SK-N-SH (cell line): ENCODE measurements at regions not wholly inside any gene's neighbourhood (a gene's known extent, or its start where the extent isn't known, plus 50 kb on each side); places are given as distances from the start of the nearest gene placed in this dataset.

Source experiments
- CTCF ChIA-PET: fragments of 300-600, 350-600 bp; formaldehyde crosslinking; extraction: SDS; loops from one replicate; lab custom pipeline; 2021; lab: Yijun Ruan, JAX
- POLR2A ChIA-PET: fragments of 350-600 bp; sonication (Branson Sonifier 250); formaldehyde crosslinking; extraction: SDS; loops from one replicate; lab custom pipeline; 2020; ENCODE audit warnings: antibody characterized with exemption, inconsistent platforms; lab: Yijun Ruan, JAX
- DNase-seq: peaks from one replicate; pipeline ENCODE4 v3.0.0; 2012
- H2AFZ ChIP-seq: fragments of 200-600 bp; sonication (generic); 2 replicates; pipeline ENCODE4 v1.8.1; 2016; ENCODE audit warnings: antibody characterized with exemption, mild to moderate bottlenecking, low read depth
- H3F3A ChIP-seq: fragments of 200-600 bp; sonication (generic); replicated peaks from 2 replicates; pipeline ENCODE3; 2016; ENCODE audit warnings: antibody characterized with exemption, mild to moderate bottlenecking; ENCODE audit not compliant: insufficient read depth
- H3K27ac ChIP-seq, 2 experiments: fragments of 200-500 bp in 1 of 2; fragments of 200-600 bp in 1 of 2; sonication (Bioruptor generic) in 1 of 2; sonication (generic), shearing (Covaris generic) in 1 of 2; 2 replicates each; pipeline versions ENCODE4 v1.5.1 to v1.6.1; 2014 to 2016; ENCODE audit warnings: low read depth in 2 of 2, inconsistent platforms in 1 of 2, low read length in 1 of 2, mild to moderate bottlenecking in 1 of 2, mixed read lengths in 1 of 2
- H3K27me3 ChIP-seq: fragments of 200-600 bp; sonication (generic), shearing (Covaris generic); 2 replicates; pipeline ENCODE4 v1.6.1; 2016; ENCODE audit warnings: mixed run types; ENCODE audit not compliant: insufficient read depth
- H3K36me3 ChIP-seq, 2 experiments: fragments of 200-500 bp in 1 of 2; fragments of 200-600 bp in 1 of 2; sonication (Bioruptor generic) in 1 of 2; sonication (generic) in 1 of 2; replicated peaks in 1 of 2; 2 replicates each; pipeline versions ENCODE3 to v1.5.1; 2014 to 2016; ENCODE audit warnings: low read length in 1 of 2, mild to moderate bottlenecking in 1 of 2; ENCODE audit not compliant: insufficient read depth in 2 of 2, control insufficient read depth in 1 of 2
- H3K4me1 ChIP-seq, 2 experiments: fragments of 200-500 bp in 1 of 2; fragments of 200-600 bp in 1 of 2; sonication (Bioruptor generic) in 1 of 2; sonication (generic), shearing (Covaris generic) in 1 of 2; 2 replicates each; pipeline versions ENCODE4 v1.5.1 to v1.6.1; 2014 to 2016; ENCODE audit warnings: low read depth in 1 of 2, low read length in 1 of 2, mixed run types in 1 of 2; ENCODE audit not compliant: insufficient read depth in 2 of 2, control insufficient read depth in 1 of 2
- H3K4me2 ChIP-seq: fragments of 200-600 bp; sonication (generic), shearing (Covaris generic); 2 replicates; pipeline ENCODE4 v1.6.1; 2017; ENCODE audit warnings: mixed run types
- H3K4me3 ChIP-seq, 2 experiments: fragments of 200-500 bp in 1 of 2; fragments of 200-600 bp in 1 of 2; sonication (Bioruptor generic) in 1 of 2; sonication (generic), shearing (Covaris generic) in 1 of 2; 2 replicates each; pipeline versions ENCODE4 v1.5.1 to v1.8.1; 2014 to 2016; ENCODE audit warnings: low read depth in 2 of 2, inconsistent platforms in 1 of 2, low read length in 1 of 2, mild to moderate bottlenecking in 1 of 2, mixed read lengths in 1 of 2, moderate library complexity in 1 of 2
- H3K79me2 ChIP-seq: fragments of 200-600 bp; sonication (generic); 2 replicates; pipeline ENCODE4 v1.8.1; 2017; ENCODE audit warnings: mild to moderate bottlenecking; ENCODE audit not compliant: insufficient read depth
- H3K9ac ChIP-seq: fragments of 200-600 bp; sonication (generic); 2 replicates; pipeline ENCODE4 v1.6.1; 2017; ENCODE audit warnings: mixed run types
- H3K9me2 ChIP-seq: fragments of 200-600 bp; sonication (generic); 2 replicates; pipeline ENCODE4 v1.6.1; 2017; ENCODE audit warnings: mixed run types
- H3K9me3 ChIP-seq: fragments of 200-600 bp; sonication (generic); 2 replicates; pipeline ENCODE4 v1.6.1; 2017; ENCODE audit warnings: mixed run types, mild to moderate bottlenecking, moderate library complexity
- H4K20me1 ChIP-seq: fragments of 200-600 bp; sonication (generic); 2 replicates; pipeline ENCODE4 v1.6.1; 2017; ENCODE audit warnings: mild to moderate bottlenecking, mixed run types; ENCODE audit not compliant: insufficient read depth
- CHD2 ChIP-seq: fragments of 150-350 bp; IDR thresholded peaks from 2 replicates; pipeline ENCODE4 v1.6.1; 2018; ENCODE audit warnings: low read length; ENCODE audit not compliant: partially characterized antibody
- FOSL2 ChIP-seq: IDR thresholded peaks from 2 replicates; pipeline ENCODE4 v1.4.0; 2012; ENCODE audit warnings: low read depth, mild to moderate bottlenecking, moderate library complexity, borderline replicate concordance
- GABPA ChIP-seq: IDR thresholded peaks from 2 replicates; pipeline ENCODE4 v1.4.0; 2012; ENCODE audit warnings: low read depth, mild to moderate bottlenecking
- GATA2 ChIP-seq: sonication (generic); formaldehyde crosslinking; IDR thresholded peaks from 2 replicates; pipeline ENCODE4 v1.5.0; 2020; ENCODE audit warnings: mild to moderate bottlenecking, missing genetic modification reagents
- MEF2A ChIP-seq: IDR thresholded peaks from 2 replicates; pipeline ENCODE4 v1.4.0; 2012; ENCODE audit warnings: low read depth, borderline replicate concordance
- RAD21 ChIP-seq: IDR thresholded peaks from 2 replicates; pipeline ENCODE4 v1.6.1; 2012; ENCODE audit warnings: mild to moderate bottlenecking, low read length
- SIN3A ChIP-seq: IDR thresholded peaks from 2 replicates; pipeline ENCODE4 v1.6.1; 2012; ENCODE audit warnings: low read depth, mild to moderate bottlenecking, low read length, moderate library complexity, borderline replicate concordance
- TAF1 ChIP-seq: IDR thresholded peaks from 2 replicates; pipeline ENCODE4 v1.6.1; 2012; ENCODE audit warnings: low read depth, mild to moderate bottlenecking, low read length, moderate library complexity, borderline replicate concordance
- TEAD4 ChIP-seq: IDR thresholded peaks from 2 replicates; pipeline ENCODE4 v1.4.0; 2012; ENCODE audit warnings: mild to moderate bottlenecking, borderline replicate concordance; ENCODE audit not compliant: insufficient read depth
- YY1 ChIP-seq: IDR thresholded peaks from 2 replicates; pipeline ENCODE4 v1.4.0; 2012; ENCODE audit warnings: low read depth, mild to moderate bottlenecking
- WGBS: methylation state at CpG from one replicate; pipeline ENCODE4 v1.1.6; 2017; ENCODE audit warnings: low lambda C conversion rate; 5-methylcytosine and 5-hydroxymethylcytosine counted together
- TF ChIP-seq, protein P1 (sequence below): IDR thresholded peaks from 2 replicates; pipeline ENCODE4; 2012
- TF ChIP-seq, protein P2 (sequence below): fragments of 150-350 bp; IDR thresholded peaks from 2 replicates; pipeline ENCODE4 v1.6.1; 2017; ENCODE audit warnings: antibody characterized with exemption, low read length, low read depth, borderline replicate concordance

DNA sequence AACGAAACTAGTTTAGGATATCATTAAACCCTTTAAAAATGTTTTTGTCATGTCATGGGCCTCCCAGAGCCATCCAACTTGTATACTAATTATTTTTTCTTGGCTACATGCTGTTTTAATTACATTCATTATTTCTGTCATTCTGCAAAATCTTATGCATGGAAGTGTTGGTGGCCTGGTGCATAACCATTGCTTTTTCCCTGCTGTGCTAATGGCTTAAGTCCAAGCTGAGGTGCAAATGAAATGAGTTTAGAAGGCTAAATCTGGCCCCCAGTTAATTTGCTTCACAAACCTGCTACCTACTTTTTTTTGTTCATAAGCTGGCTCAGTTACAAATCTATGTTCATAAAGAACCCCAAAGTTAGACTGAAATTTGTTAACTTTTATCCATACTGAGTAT lies 1249.9 kb downstream of the EPHA7 start:
- 7% methylated on average over 1 of the region's 1 CpG for WGBS
- Histone ChIP-seq H2AFZ (no peak overlapping the region), H3K4me2 (no peak overlapping the region), H3K9ac (no peak overlapping the region), H3K27ac (no peak overlapping the region), H3K4me3 (no peak overlapping the region), H3K4me1 (no peaks in the 10 kb centered on the region; a peak in 1 of 4 replicates), H3K27me3 (no peaks in the 10 kb centered on the region), H3K9me2 (no peaks in the 10 kb centered on the region), H3K79me2 (no peaks in the 10 kb centered on the region), H3K36me3 (no peaks in the 10 kb centered on the region), H3K9me3 (no peaks in the 10 kb centered on the region), H3F3A (no peaks in the 10 kb centered on the region), H4K20me1 (no peaks in the 10 kb centered on the region)
- POLR2A ChIA-PET, result no interaction called here
- TF ChIP-seq CHD2, result no peak
- TF ChIP-seq, protein P1, sequence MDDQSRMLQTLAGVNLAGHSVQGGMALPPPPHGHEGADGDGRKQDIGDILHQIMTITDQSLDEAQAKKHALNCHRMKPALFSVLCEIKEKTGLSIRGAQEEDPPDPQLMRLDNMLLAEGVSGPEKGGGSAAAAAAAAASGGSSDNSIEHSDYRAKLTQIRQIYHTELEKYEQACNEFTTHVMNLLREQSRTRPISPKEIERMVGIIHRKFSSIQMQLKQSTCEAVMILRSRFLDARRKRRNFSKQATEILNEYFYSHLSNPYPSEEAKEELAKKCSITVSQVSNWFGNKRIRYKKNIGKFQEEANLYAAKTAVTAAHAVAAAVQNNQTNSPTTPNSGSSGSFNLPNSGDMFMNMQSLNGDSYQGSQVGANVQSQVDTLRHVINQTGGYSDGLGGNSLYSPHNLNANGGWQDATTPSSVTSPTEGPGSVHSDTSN, result no peak
- no peak for DNase-seq
- CTCF ChIA-PET, result no interaction called here

DNA sequence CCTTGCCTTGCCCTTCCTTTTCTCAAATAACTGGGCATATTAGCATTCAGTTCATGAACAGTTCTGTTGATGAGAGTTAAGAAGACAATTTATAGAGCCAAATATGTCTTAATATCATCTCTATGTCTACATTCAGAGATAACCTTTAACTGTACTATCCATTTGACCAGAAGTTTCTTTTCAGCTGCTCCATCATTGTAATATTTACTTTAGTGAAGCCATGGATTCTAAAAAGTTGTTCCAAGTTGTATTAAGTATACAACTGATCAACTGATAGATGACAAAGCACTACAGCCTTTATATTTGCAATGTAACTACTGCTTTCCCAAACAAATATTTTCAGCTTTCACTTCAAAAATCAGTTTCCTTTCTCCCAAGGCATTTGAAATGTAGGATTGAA lies 1252.7 kb downstream of the EPHA7 start:
- no peak overlapping the region for H3K4me2 ChIP-seq
- H2AFZ ChIP-seq, result no peak overlapping the region
- H3K4me1 ChIP-seq, result no peaks in the 10 kb centered on the region
- no peak for TF ChIP-seq SIN3A
- no peak for TF ChIP-seq YY1
- TF ChIP-seq MEF2A, result no peak
- no peaks in the 10 kb centered on the region for H3K36me3 ChIP-seq
- no peak overlapping the region for H3K9ac ChIP-seq
- no peaks in the 10 kb centered on the region for H3K9me2 ChIP-seq
- no peaks in the 10 kb centered on the region for H3F3A ChIP-seq
- no peak overlapping the region for H3K4me3 ChIP-seq
- no peak for DNase-seq
- ChIA-PET POLR2A (no interaction called here), CTCF (no interaction called here)
- H3K9me3 ChIP-seq, result no peaks in the 10 kb centered on the region
- H4K20me1 ChIP-seq, result no peaks in the 10 kb centered on the region
- no peaks in the 10 kb centered on the region for H3K27me3 ChIP-seq
- H3K27ac ChIP-seq, result no peak overlapping the region
- no peaks in the 10 kb centered on the region for H3K79me2 ChIP-seq

DNA sequence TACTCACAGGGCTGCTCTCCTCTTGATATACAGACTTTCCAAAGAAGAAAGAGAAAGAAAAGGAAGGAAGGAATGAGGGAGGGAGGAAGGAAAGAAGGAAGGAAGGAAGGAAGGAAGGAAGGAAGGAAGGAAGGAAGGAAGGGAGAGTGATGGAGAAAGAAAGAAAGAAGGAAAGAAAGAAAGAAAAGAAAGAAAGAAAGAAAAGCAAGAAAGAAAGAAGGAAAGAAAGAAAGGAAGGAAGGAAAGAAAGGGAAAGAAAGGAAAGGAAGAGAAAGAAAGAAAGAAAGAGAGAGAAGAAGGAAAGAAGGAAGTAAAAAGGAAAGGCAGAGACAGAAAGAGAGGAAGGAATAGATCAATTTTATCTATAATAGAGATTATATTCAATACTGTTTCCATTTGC lies 1257.4 kb downstream of the EPHA7 start:
- CTCF ChIA-PET, result interaction anchor here (1.3 kb wide), 1 partner anchor 10 kb away, joined by 3 read pairs; no protein-coding TSS in a partner anchor

DNA sequence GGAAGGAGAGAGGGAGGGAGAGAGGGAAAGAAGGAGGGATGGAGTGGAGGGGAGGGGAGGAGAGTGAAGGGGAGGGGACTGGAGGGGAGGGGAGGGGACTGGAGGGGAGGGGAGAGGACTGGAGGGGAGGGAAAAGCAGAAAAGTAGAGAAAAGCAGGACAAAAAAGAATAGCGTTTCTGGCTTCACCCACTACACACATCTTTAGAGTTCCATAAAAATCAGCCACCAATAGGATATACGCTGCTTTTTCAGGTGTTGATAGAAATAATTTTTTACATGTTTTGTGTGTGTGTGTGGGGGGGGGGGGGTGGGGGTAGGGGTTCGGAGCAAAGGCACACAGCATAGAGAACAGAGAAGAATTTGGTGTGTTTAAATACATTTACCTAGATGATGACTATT lies 1259.1 kb downstream of the EPHA7 start:
- ChIA-PET POLR2A (no interaction called here), CTCF (no interaction called here)
- DNase-seq, result no peak
- no peak overlapping the region for H2AFZ ChIP-seq
- no peak overlapping the region for H3K9ac ChIP-seq
- H3K27ac ChIP-seq, result no peak overlapping the region
- no peaks in the 10 kb centered on the region for H3K27me3 ChIP-seq
- H3K4me1 ChIP-seq, result no peaks in the 10 kb centered on the region
- H4K20me1 ChIP-seq, result no peaks in the 10 kb centered on the region
- no peaks in the 10 kb centered on the region for H3K9me2 ChIP-seq
- H3K79me2 ChIP-seq, result no peaks in the 10 kb centered on the region
- no peak overlapping the region for H3K4me2 ChIP-seq
- H3F3A ChIP-seq, result no peaks in the 10 kb centered on the region
- 43% methylated on average over 3 of the region's 3 CpGs for WGBS
- H3K4me3 ChIP-seq, result no peak overlapping the region
- TF ChIP-seq RAD21, result no peak
- no peak for TF ChIP-seq CHD2
- TF ChIP-seq GATA2 (CRISPR knock-in tag), result no peak
- TF ChIP-seq TEAD4, result no peak
- TF ChIP-seq, protein P2, sequence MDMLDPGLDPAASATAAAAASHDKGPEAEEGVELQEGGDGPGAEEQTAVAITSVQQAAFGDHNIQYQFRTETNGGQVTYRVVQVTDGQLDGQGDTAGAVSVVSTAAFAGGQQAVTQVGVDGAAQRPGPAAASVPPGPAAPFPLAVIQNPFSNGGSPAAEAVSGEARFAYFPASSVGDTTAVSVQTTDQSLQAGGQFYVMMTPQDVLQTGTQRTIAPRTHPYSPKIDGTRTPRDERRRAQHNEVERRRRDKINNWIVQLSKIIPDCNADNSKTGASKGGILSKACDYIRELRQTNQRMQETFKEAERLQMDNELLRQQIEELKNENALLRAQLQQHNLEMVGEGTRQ, result no peak
- no peak for TF ChIP-seq MEF2A
- no peak for TF ChIP-seq GABPA
- no peak for TF ChIP-seq FOSL2
- no peaks in the 10 kb centered on the region for H3K9me3 ChIP-seq
- no peaks in the 10 kb centered on the region for H3K36me3 ChIP-seq

More for the DNA sequence above, 1257.4 kb downstream of the EPHA7 start:
- no peaks in the 10 kb centered on the region for H3K9me2 ChIP-seq
- H3K79me2 ChIP-seq, result no peaks in the 10 kb centered on the region
- H3K27ac ChIP-seq, result no peak overlapping the region
- no peak for TF ChIP-seq TAF1
- H3K9me3 ChIP-seq, result no peaks in the 10 kb centered on the region
- H2AFZ ChIP-seq, result no peak overlapping the region
- no peak for DNase-seq
- no peak overlapping the region for H3K4me2 ChIP-seq
- no peaks in the 10 kb centered on the region for H3F3A ChIP-seq
- H3K4me1 ChIP-seq, result no peaks in the 10 kb centered on the region
- H3K36me3 ChIP-seq, result no peaks in the 10 kb centered on the region
- no peak overlapping the region for H3K9ac ChIP-seq
- H3K4me3 ChIP-seq, result no peak overlapping the region
- no peaks in the 10 kb centered on the region for H3K27me3 ChIP-seq
- no peaks in the 10 kb centered on the region for H4K20me1 ChIP-seq
- POLR2A ChIA-PET, result no interaction called here
